Panc1 (cell line): ENCODE measurements at regions not wholly inside any gene's neighbourhood (a gene's known extent, or its start where the extent isn't known, plus 50 kb on each side); places are given as distances from the start of the nearest gene placed in this dataset.

ENCODE experiments used
- CTCF ChIP-seq: fragments of 450-650 bp; IDR thresholded peaks from 2 replicates; pipeline ENCODE4 v1.5.1; 2017; ENCODE audit warnings: mild to moderate bottlenecking
- POLR2AphosphoS5 ChIP-seq: IDR thresholded peaks from 2 replicates; pipeline ENCODE4 v1.6.1; 2012; ENCODE audit warnings: mild to moderate bottlenecking, low read depth, low read length, moderate library complexity
- SIN3A ChIP-seq: IDR thresholded peaks from 2 replicates; pipeline ENCODE4 v1.6.1; 2012; ENCODE audit warnings: low read depth, mild to moderate bottlenecking, low read length, moderate library complexity, borderline replicate concordance; ENCODE audit not compliant: insufficient read depth

GRCh38 chr2:129756276-129756675, 223.2 kb upstream of the RAB6C start:
- TF ChIP-seq CTCF (no peak), SIN3A (no peak), POLR2AphosphoS5 (no peak)
